OCI-LY1 (cell line): ENCODE measurements at regions not wholly inside any gene's neighbourhood (a gene's known extent, or its start where the extent isn't known, plus 50 kb on each side); places are given as distances from the start of the nearest gene placed in this dataset.
"Not testable (repeated sequence)": the region's sequence is repeated elsewhere in the genome, so short reads cannot be mapped to it uniquely, and the experiment has no call there.

ENCODE experiments used
- H2AFZ ChIP-seq: fragments of 200-600 bp; sonication (generic), shearing (Covaris generic); 2 replicates; pipeline ENCODE4 v1.6.0; 2014; ENCODE audit warnings: antibody characterized with exemption, mild to moderate bottlenecking, low read length
- H3F3A ChIP-seq: fragments of 200-600 bp; sonication (generic), shearing (Covaris generic); 2 replicates; pipeline ENCODE4 v1.6.0; 2014; ENCODE audit warnings: mild to moderate bottlenecking, antibody characterized with exemption, low read length, moderate library complexity; ENCODE audit not compliant: insufficient read depth
- H3K27ac ChIP-seq: fragments of 200-600 bp; sonication (generic); 2 replicates; pipeline ENCODE4 v1.5.1; 2014; ENCODE audit warnings: low read length, mixed run types, mild to moderate bottlenecking, low read depth; ENCODE audit not compliant: poor library complexity, severe bottlenecking
- H3K27me3 ChIP-seq: fragments of 200-600 bp; sonication (generic); 2 replicates; pipeline ENCODE4 v1.6.0; 2014; ENCODE audit warnings: antibody characterized with exemption, mild to moderate bottlenecking, low read length, moderate library complexity; ENCODE audit not compliant: insufficient read depth
- H3K36me3 ChIP-seq: fragments of 200-600 bp; sonication (generic); 2 replicates; pipeline ENCODE4 v1.6.1; 2014; ENCODE audit warnings: mild to moderate bottlenecking, antibody characterized with exemption, low read length, moderate library complexity, mixed read lengths; ENCODE audit not compliant: insufficient read depth
- H3K4me1 ChIP-seq: fragments of 200-600 bp; sonication (generic); 2 replicates; pipeline ENCODE4 v1.5.1; 2014; ENCODE audit warnings: mild to moderate bottlenecking, low read length, moderate library complexity; ENCODE audit not compliant: insufficient read depth, severe bottlenecking
- H3K4me2 ChIP-seq: fragments of 200-600 bp; sonication (generic), shearing (Covaris generic); 2 replicates; pipeline ENCODE4 v1.6.1; 2014; ENCODE audit warnings: low read length
- H3K4me3 ChIP-seq: fragments of 200-600 bp; sonication (generic); 2 replicates; pipeline ENCODE4 v1.5.1; 2014; ENCODE audit warnings: low read length, low read depth, mild to moderate bottlenecking, mixed read lengths; ENCODE audit not compliant: poor library complexity, severe bottlenecking
- H3K79me2 ChIP-seq: fragments of 200-600 bp; shearing (Covaris generic); 2 replicates; pipeline ENCODE4 v1.6.1; 2016; ENCODE audit warnings: mixed run types, low read length, mixed read lengths; ENCODE audit not compliant: insufficient read depth
- H3K9ac ChIP-seq: fragments of 200-600 bp; sonication (generic), shearing (Covaris generic); 2 replicates; pipeline ENCODE4 v1.6.1; 2014; ENCODE audit warnings: mild to moderate bottlenecking, low read length, mixed read lengths
- H3K9me2 ChIP-seq: fragments of 200-600 bp; sonication (generic), shearing (Covaris generic); 2 replicates; pipeline ENCODE4 v1.6.1; 2014; ENCODE audit warnings: low read depth, mild to moderate bottlenecking, low read length, mixed read lengths
- H3K9me3 ChIP-seq: fragments of 200-600 bp; shearing (Covaris generic); 2 replicates; pipeline ENCODE4 v1.6.1; 2014; ENCODE audit warnings: low read length, mixed read lengths
- H4K20me1 ChIP-seq: fragments of 200-600 bp; sonication (generic), shearing (Covaris generic); 2 replicates; pipeline ENCODE4 v1.6.0; 2016; ENCODE audit warnings: mild to moderate bottlenecking, low read length; ENCODE audit not compliant: insufficient read depth
- EZH2 ChIP-seq: fragments of 200-600 bp; sonication (generic), shearing (Covaris generic); IDR thresholded peaks from 2 replicates; pipeline ENCODE4 v1.8.0; 2017; ENCODE audit warnings: borderline replicate concordance, mixed run types, mild to moderate bottlenecking, antibody characterized with exemption, low read length, moderate library complexity, mixed read lengths
- TF ChIP-seq, protein P1 (sequence below): fragments of 200-600 bp; sonication (generic), shearing (Covaris generic); IDR thresholded peaks from 2 replicates; pipeline ENCODE4 v1.5.1; 2017; ENCODE audit warnings: mild to moderate bottlenecking, antibody characterized with exemption, low read length, moderate library complexity, mixed read lengths

GRCh38 chr1:230568008-230568407 is 74.3 kb upstream of the COG2 start:
- Histone ChIP-seq H3K79me2 (no peaks in the 10 kb centered on the region), H4K20me1 (no peaks in the 10 kb centered on the region), H3K36me3 (no peaks in the 10 kb centered on the region), H3K4me1 (no peaks in the 10 kb centered on the region), H3K9me3 (no peaks in the 10 kb centered on the region), H3K4me2 (no peak overlapping the region), H3K27me3 (no peaks in the 10 kb centered on the region), H3K27ac (no peak overlapping the region), H3K9me2 (no peaks in the 10 kb centered on the region), H2AFZ (no peak overlapping the region), H3F3A (no peaks in the 10 kb centered on the region), H3K9ac (no peak overlapping the region), H3K4me3 (no peak overlapping the region)
- TF ChIP-seq, protein P1, sequence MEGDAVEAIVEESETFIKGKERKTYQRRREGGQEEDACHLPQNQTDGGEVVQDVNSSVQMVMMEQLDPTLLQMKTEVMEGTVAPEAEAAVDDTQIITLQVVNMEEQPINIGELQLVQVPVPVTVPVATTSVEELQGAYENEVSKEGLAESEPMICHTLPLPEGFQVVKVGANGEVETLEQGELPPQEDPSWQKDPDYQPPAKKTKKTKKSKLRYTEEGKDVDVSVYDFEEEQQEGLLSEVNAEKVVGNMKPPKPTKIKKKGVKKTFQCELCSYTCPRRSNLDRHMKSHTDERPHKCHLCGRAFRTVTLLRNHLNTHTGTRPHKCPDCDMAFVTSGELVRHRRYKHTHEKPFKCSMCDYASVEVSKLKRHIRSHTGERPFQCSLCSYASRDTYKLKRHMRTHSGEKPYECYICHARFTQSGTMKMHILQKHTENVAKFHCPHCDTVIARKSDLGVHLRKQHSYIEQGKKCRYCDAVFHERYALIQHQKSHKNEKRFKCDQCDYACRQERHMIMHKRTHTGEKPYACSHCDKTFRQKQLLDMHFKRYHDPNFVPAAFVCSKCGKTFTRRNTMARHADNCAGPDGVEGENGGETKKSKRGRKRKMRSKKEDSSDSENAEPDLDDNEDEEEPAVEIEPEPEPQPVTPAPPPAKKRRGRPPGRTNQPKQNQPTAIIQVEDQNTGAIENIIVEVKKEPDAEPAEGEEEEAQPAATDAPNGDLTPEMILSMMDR = peak; percentile 23; the same call in 1 of the 2 replicates
- no peak for TF ChIP-seq EZH2

DNA sequence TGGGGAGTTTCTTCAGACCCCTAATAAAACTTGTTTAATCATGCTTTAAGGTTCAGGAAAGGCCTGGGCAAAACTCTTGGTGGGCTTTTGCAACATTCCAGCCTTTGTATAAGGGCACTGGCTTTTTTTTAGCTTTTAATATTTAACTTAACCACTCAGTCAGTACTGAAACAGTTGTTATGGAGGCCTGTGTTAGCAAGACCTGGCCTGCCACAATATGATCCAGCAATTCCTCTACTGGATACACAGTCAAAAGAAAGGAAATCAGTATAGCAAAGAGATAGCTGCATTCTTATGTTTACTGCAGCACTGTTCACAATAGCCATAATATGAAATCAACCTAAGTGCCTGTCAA is 75.1 kb upstream of the COG2 start:
- no peak for TF ChIP-seq EZH2
- TF ChIP-seq, protein P1 = no peak
- Histone ChIP-seq H3K4me1 (no peaks in the 10 kb centered on the region), H3K9ac (no peak overlapping the region), H3K4me3 (no peak overlapping the region), H2AFZ (no peak overlapping the region), H3F3A (no peaks in the 10 kb centered on the region), H3K27me3 (no peaks in the 10 kb centered on the region), H3K9me2 (no peaks in the 10 kb centered on the region), H3K9me3 (no peaks in the 10 kb centered on the region), H3K79me2 (no peaks in the 10 kb centered on the region), H3K27ac (no peak overlapping the region), H3K4me2 (no peak overlapping the region), H3K36me3 (no peaks in the 10 kb centered on the region), H4K20me1 (no peaks in the 10 kb centered on the region)

- H3K36me3 ChIP-seq, H3K27ac ChIP-seq: not testable (repeated sequence)
Measured at GRCh38 chr1:230566532-230567220, 75.6 kb upstream of the COG2 start.

GRCh38 chr1:230565141-230565540 is 77.1 kb upstream of the COG2 start:
- no peaks in the 10 kb centered on the region for H3K9me2 ChIP-seq
- H3K4me1 ChIP-seq = no peaks in the 10 kb centered on the region
- H3K4me3 ChIP-seq = no peak overlapping the region
- H4K20me1 ChIP-seq = no peaks in the 10 kb centered on the region
- no peaks in the 10 kb centered on the region for H3K27me3 ChIP-seq
- no peak overlapping the region for H3K9ac ChIP-seq
- no peaks in the 10 kb centered on the region for H3K36me3 ChIP-seq
- H3K79me2 ChIP-seq = no peaks in the 10 kb centered on the region
- no peaks in the 10 kb centered on the region for H3F3A ChIP-seq
- no peak overlapping the region for H3K4me2 ChIP-seq
- H3K9me3 ChIP-seq = no peaks in the 10 kb centered on the region
- H3K27ac ChIP-seq = no peak overlapping the region
- TF ChIP-seq, protein P1 = no peak
- no peak for TF ChIP-seq EZH2
- H2AFZ ChIP-seq = no peak overlapping the region

More at GRCh38 chr1:230566532-230567220, 75.6 kb upstream of the COG2 start:
- H3K4me3 ChIP-seq, H3K4me1 ChIP-seq, H3K9me3 ChIP-seq, H3F3A ChIP-seq, H3K9ac ChIP-seq, H2AFZ ChIP-seq, H3K4me2 ChIP-seq, H3K79me2 ChIP-seq, H3K9me2 ChIP-seq, H4K20me1 ChIP-seq, H3K27me3 ChIP-seq: not testable (repeated sequence)
